Trophoblast cell (in vitro differentiated cells and primary cell): ENCODE measurements at regions not wholly inside any gene's neighbourhood (a gene's known extent, or its start where the extent isn't known, plus 50 kb on each side); places are given as distances from the start of the nearest gene placed in this dataset.
"Not testable (repeated sequence)": the region's sequence is repeated elsewhere in the genome, so short reads cannot be mapped to it uniquely, and the experiment has no call there.

Experiments
- DNase-seq, 2 donors: peaks; one replicate each; pipeline ENCODE4 v3.0.0-alpha.2; 2016
- H2AFZ ChIP-seq: 2 replicates; pipeline ENCODE4 v1.6.1; 2013; ENCODE audit warnings: low read length, moderate library complexity, mild to moderate bottlenecking; ENCODE audit not compliant: insufficient read depth, poor library complexity
- H2AK5ac ChIP-seq: 2 replicates; pipeline ENCODE4 v1.6.1; 2013; ENCODE audit warnings: mild to moderate bottlenecking, low read length
- H2BK120ac ChIP-seq: 2 replicates; pipeline ENCODE4 v1.6.1; 2013; ENCODE audit warnings: low read length, mild to moderate bottlenecking, moderate library complexity; ENCODE audit not compliant: insufficient read depth, poor library complexity
- H2BK12ac ChIP-seq: 2 replicates; pipeline ENCODE4 v1.6.1; 2013; ENCODE audit warnings: mild to moderate bottlenecking, low read length, moderate library complexity
- H2BK5ac ChIP-seq: 2 replicates; pipeline ENCODE4 v1.6.1; 2013; ENCODE audit warnings: low read length, low read depth, moderate library complexity, mild to moderate bottlenecking; ENCODE audit not compliant: poor library complexity
- H3K14ac ChIP-seq: 2 replicates; pipeline ENCODE4 v1.6.1; 2013; ENCODE audit warnings: mild to moderate bottlenecking, low read length
- H3K18ac ChIP-seq: 2 replicates; pipeline ENCODE4 v1.6.1; 2013; ENCODE audit warnings: mild to moderate bottlenecking, low read length
- H3K23ac ChIP-seq: 2 replicates; pipeline ENCODE4 v1.6.1; 2013; ENCODE audit warnings: low read length
- H3K27ac ChIP-seq: 2 replicates; pipeline ENCODE4 v1.5.1; 2013; ENCODE audit warnings: low read depth, mild to moderate bottlenecking, inconsistent platforms, low read length, moderate library complexity
- H3K27me3 ChIP-seq: 2 replicates; pipeline ENCODE4 v1.6.1; 2013; ENCODE audit warnings: inconsistent platforms, mild to moderate bottlenecking, low read length, moderate library complexity; ENCODE audit not compliant: insufficient read depth
- H3K36me3 ChIP-seq, 2 experiments: 1 replicate in 1 of 2; 2 replicates in 1 of 2; pipeline ENCODE4 v1.6.1; 2013; ENCODE audit warnings: low read length in 2 of 2, mild to moderate bottlenecking in 2 of 2, moderate library complexity in 1 of 2; ENCODE audit not compliant: insufficient read depth in 2 of 2, control insufficient read depth in 1 of 2
- H3K4ac ChIP-seq: 2 replicates; pipeline ENCODE4 v1.6.1; 2013; ENCODE audit warnings: low read depth, mild to moderate bottlenecking, low read length, moderate library complexity
- H3K4me1 ChIP-seq, 2 experiments: 1 replicate in 1 of 2; 2 replicates in 1 of 2; pipeline ENCODE4 v1.6.1; 2013; ENCODE audit warnings: low read length in 2 of 2, mild to moderate bottlenecking in 2 of 2, moderate library complexity in 1 of 2; ENCODE audit not compliant: insufficient read depth in 2 of 2, control insufficient read depth in 1 of 2
- H3K4me2 ChIP-seq: 2 replicates; pipeline ENCODE4 v1.6.1; 2013; ENCODE audit warnings: inconsistent platforms, mild to moderate bottlenecking, low read length, moderate library complexity
- H3K4me3 ChIP-seq: 2 replicates; pipeline ENCODE4 v1.5.1; 2013; ENCODE audit warnings: mild to moderate bottlenecking, low read depth, low read length, inconsistent platforms
- H3K79me1 ChIP-seq: one replicate; pipeline ENCODE4 v1.6.1; 2013; ENCODE audit warnings: low read length
- H3K79me2 ChIP-seq: 2 replicates; pipeline ENCODE4 v1.6.1; 2013; ENCODE audit warnings: low read length, mild to moderate bottlenecking; ENCODE audit not compliant: control insufficient read depth, insufficient read depth, poor library complexity
- H3K9ac ChIP-seq: 2 replicates; pipeline ENCODE4 v1.6.1; 2013; ENCODE audit warnings: mild to moderate bottlenecking, low read length
- H3K9me3 ChIP-seq: 2 replicates; pipeline ENCODE4 v1.6.1; 2013; ENCODE audit warnings: low read depth, mild to moderate bottlenecking, control low read depth, inconsistent platforms, low read length; ENCODE audit not compliant: insufficient read depth
- H4K12ac ChIP-seq: 2 replicates; pipeline ENCODE4 v1.6.1; 2013; ENCODE audit warnings: low read depth, mild to moderate bottlenecking, low read length, moderate library complexity
- H4K8ac ChIP-seq: 2 replicates; pipeline ENCODE4 v1.6.1; 2013; ENCODE audit warnings: low read depth, mild to moderate bottlenecking, low read length, moderate library complexity
- H4K91ac ChIP-seq: one replicate; pipeline ENCODE4 v1.6.1; 2013; ENCODE audit warnings: low read depth, mild to moderate bottlenecking, low read length, moderate library complexity
- WGBS: extraction: QIAGEN DNeasy Blood & Tissue Kit; methylation state at CpG from one replicate; pipeline ENCODE4 v1.1.7; 2013; ENCODE audit warnings: missing lambda C conversion rate; ENCODE audit not compliant: insufficient read length, insufficient coverage; ENCODE audit errors: extremely low coverage; 5-methylcytosine and 5-hydroxymethylcytosine counted together

DNA sequence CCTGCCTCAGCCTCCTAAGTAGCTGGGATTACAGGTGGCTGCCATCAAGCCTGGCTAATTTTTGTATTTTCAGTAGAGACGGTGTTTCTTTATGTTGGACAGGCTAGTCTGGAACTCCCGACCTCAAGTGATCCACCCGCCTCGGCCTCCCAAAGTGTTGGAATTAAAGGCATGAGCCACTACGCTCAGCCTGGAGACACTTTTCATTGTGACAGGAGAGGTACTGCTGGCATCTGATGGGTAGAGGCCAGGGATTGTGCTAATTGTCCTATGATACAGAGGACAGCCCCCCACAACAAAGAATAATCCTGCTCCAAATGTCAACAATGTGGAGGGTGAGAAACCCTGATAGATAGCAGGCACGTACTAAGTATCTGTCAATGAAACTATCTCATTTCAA is 91.3 kb upstream of the SLC25A48 start:
- H2BK5ac ChIP-seq = no peak overlapping the region
- DNase-seq = no peak
- H3K23ac ChIP-seq = no peak overlapping the region
- no peak overlapping the region for H3K14ac ChIP-seq
- no peak overlapping the region for H4K12ac ChIP-seq
- H3K36me3 ChIP-seq = no peaks in the 10 kb centered on the region
- H3K4me1 ChIP-seq = no peaks in the 10 kb centered on the region
- no peaks in the 10 kb centered on the region for H3K27me3 ChIP-seq
- H2BK12ac ChIP-seq = no peak overlapping the region
- no peak overlapping the region for H4K8ac ChIP-seq
- H3K27ac ChIP-seq = no peak overlapping the region
- no peak overlapping the region for H2AK5ac ChIP-seq
- no peaks in the 10 kb centered on the region for H3K79me1 ChIP-seq
- peaks cover 12% of the 10 kb centered on the region for H3K9me3 ChIP-seq
- H3K4me2 ChIP-seq = no peak overlapping the region
- H3K18ac ChIP-seq = no peak overlapping the region
- no peak overlapping the region for H4K91ac ChIP-seq
- whole genome bisulfite sequencing = no CpG with 5 or more reads among the region's 6 CpGs
- no peak overlapping the region for H3K4ac ChIP-seq
- H3K9ac ChIP-seq = no peak overlapping the region
- no peaks in the 10 kb centered on the region for H3K79me2 ChIP-seq
- H3K4me3 ChIP-seq = no peak overlapping the region
- no peak overlapping the region for H2BK120ac ChIP-seq
- no peak overlapping the region for H2AFZ ChIP-seq

DNA sequence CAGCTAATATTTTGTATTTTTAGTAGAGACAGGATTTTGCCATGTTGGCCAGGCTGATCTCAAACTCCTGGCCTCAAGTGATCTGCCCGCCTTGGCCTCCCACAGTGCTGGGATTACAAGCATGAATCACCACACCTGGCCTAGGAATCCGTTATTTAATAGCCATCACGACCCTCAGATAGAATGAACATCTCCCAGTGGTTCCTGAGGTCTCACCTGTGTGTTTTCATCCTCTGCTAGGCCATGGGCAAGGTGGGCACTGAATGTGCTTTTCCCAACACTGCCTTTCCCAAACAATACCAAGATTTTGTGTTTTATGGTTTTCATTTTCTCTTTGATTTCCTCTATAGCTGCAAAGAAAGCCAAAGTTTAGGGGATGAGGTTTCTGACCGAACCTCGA is 92.2 kb upstream of the SLC25A48 start:
- not testable (repeated sequence) for H3K36me3 ChIP-seq, H4K12ac ChIP-seq, H4K91ac ChIP-seq, H3K18ac ChIP-seq, H2BK120ac ChIP-seq, H2AFZ ChIP-seq, DNase-seq, H3K27me3 ChIP-seq, H3K9ac ChIP-seq, H3K23ac ChIP-seq, H3K4me2 ChIP-seq, H3K4ac ChIP-seq, H3K4me1 ChIP-seq, H2AK5ac ChIP-seq, H4K8ac ChIP-seq, H3K79me1 ChIP-seq, H2BK5ac ChIP-seq, H3K4me3 ChIP-seq, H3K14ac ChIP-seq, H3K27ac ChIP-seq, H2BK12ac ChIP-seq, H3K79me2 ChIP-seq
- H3K9me3 ChIP-seq = peaks cover 12% of the 10 kb centered on the region
- no CpG with 5 or more reads among the region's 5 CpGs for WGBS

DNA sequence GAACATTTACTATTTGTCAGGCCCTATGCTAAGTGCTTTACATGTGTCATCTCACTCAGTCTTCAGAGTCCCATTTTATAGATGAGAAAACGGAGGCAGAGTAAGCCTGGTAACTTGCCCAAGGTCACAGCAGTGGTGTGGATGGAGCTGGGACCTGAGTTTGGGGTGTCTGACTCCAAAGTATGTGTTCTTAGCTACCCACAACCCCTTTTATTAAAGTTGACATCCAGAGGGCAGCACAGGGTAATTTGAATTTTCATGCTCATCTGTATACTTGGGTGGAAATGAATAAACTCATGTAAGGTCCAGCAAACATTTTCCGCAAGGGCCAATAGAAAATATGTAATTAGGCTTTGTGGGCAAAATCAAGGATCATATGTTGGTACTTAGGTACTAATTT is 93.4 kb upstream of the SLC25A48 start:
- no peaks in the 10 kb centered on the region for H3K4me1 ChIP-seq
- no peak overlapping the region for H3K27ac ChIP-seq
- H2AK5ac ChIP-seq = no peak overlapping the region
- no peak overlapping the region for H3K4me2 ChIP-seq
- H3K9ac ChIP-seq = no peak overlapping the region
- H3K27me3 ChIP-seq = no peaks in the 10 kb centered on the region
- H4K12ac ChIP-seq = no peak overlapping the region
- no peak overlapping the region for H2BK5ac ChIP-seq
- H3K79me2 ChIP-seq = no peaks in the 10 kb centered on the region
- H3K4me3 ChIP-seq = no peak overlapping the region
- no peak overlapping the region for H3K14ac ChIP-seq
- H3K79me1 ChIP-seq = no peaks in the 10 kb centered on the region
- H2AFZ ChIP-seq = no peak overlapping the region
- no peak overlapping the region for H2BK12ac ChIP-seq
- no peak overlapping the region for H3K18ac ChIP-seq
- H3K4ac ChIP-seq = no peak overlapping the region
- H2BK120ac ChIP-seq = no peak overlapping the region
- no peak overlapping the region for H4K91ac ChIP-seq
- DNase-seq = no peak
- H4K8ac ChIP-seq = no peak overlapping the region
- WGBS = no CpG with 5 or more reads among the region's 2 CpGs
- H3K23ac ChIP-seq = no peak overlapping the region
- peaks cover 8% of the 10 kb centered on the region for H3K9me3 ChIP-seq
- H3K36me3 ChIP-seq = no peaks in the 10 kb centered on the region

DNA sequence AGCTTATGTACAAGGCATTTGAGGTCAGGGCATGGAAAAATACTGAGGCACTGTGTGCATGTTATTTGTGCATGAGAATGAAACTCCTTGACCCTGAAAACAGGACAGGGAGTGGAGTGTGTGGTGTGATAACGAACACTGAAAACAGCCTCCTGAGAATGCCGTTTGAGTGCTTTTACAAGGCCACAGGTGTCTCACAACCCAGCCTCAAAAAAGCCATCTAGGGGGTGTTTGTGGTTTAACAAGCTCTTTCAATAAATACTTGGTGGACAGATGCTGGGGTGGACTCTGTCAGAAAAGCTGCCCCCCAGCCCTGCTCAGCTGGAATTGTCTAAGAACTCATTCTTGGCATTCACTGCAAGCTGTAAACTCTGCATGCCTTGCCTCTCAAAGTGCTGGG is 94.0 kb upstream of the SLC25A48 start:
- H3K27ac ChIP-seq = no peak overlapping the region
- H3K14ac ChIP-seq = no peak overlapping the region
- no CpG with 5 or more reads among the region's 2 CpGs for WGBS

More for the DNA sequence above, 94.0 kb upstream of the SLC25A48 start:
- Histone ChIP-seq H2BK5ac (no peak overlapping the region), H3K4me3 (no peak overlapping the region), H3K9me3 (peaks cover 2% of the 10 kb centered on the region), H3K36me3 (no peaks in the 10 kb centered on the region), H2BK120ac (no peak overlapping the region), H3K79me2 (no peaks in the 10 kb centered on the region), H3K9ac (no peak overlapping the region), H4K12ac (no peak overlapping the region), H3K4ac (no peak overlapping the region), H4K91ac (no peak overlapping the region), H3K79me1 (no peaks in the 10 kb centered on the region), H3K27me3 (no peaks in the 10 kb centered on the region), H2BK12ac (no peak overlapping the region), H3K18ac (no peak overlapping the region), H3K4me2 (no peak overlapping the region), H4K8ac (no peak overlapping the region), H3K23ac (no peak overlapping the region), H3K4me1 (no peaks in the 10 kb centered on the region), H2AK5ac (no peak overlapping the region), H2AFZ (no peak overlapping the region)
- DNase-seq = no peak
